Suprapubic skin (tissue), 4 donors: ENCODE measurements at regions not wholly inside any gene's neighbourhood (a gene's known extent, or its start where the extent isn't known, plus 50 kb on each side); places are given as distances from the start of the nearest gene placed in this dataset.
"Not testable (repeated sequence)": the region's sequence is repeated elsewhere in the genome, so short reads cannot be mapped to it uniquely, and the experiment has no call there.

Experiments
- EP300 ChIP-seq: sonication (generic); formaldehyde crosslinking; IDR thresholded peaks from one replicate; pipeline ENCODE4 v1.6.1; 2017; ENCODE audit warnings: antibody characterized with exemption
- POLR2A ChIP-seq, 2 donors: fragments of 450-650 bp; IDR thresholded peaks; one replicate each; pipeline ENCODE4 v1.6.1; 2017; ENCODE audit warnings: antibody characterized with exemption in 2 of 2, mild to moderate bottlenecking in 2 of 2, moderate library complexity in 2 of 2
- POLR2AphosphoS5 ChIP-seq, 3 donors: sonication (generic); formaldehyde crosslinking; IDR thresholded peaks; one replicate each; pipeline ENCODE4 v1.6.1; 2017; ENCODE audit warnings: antibody characterized with exemption in 3 of 3
- TF ChIP-seq, protein P1 (sequence below), 2 donors: fragments of 200-600 bp in 1 of 2; fragments of 450-650 bp in 1 of 2; sonication (generic) in 1 of 2; IDR thresholded peaks; one replicate each; pipeline ENCODE4 v1.5.1; 2016 to 2019; ENCODE audit warnings: antibody characterized with exemption in 2 of 2, mild to moderate bottlenecking in 1 of 2, moderate library complexity in 1 of 2

DNA sequence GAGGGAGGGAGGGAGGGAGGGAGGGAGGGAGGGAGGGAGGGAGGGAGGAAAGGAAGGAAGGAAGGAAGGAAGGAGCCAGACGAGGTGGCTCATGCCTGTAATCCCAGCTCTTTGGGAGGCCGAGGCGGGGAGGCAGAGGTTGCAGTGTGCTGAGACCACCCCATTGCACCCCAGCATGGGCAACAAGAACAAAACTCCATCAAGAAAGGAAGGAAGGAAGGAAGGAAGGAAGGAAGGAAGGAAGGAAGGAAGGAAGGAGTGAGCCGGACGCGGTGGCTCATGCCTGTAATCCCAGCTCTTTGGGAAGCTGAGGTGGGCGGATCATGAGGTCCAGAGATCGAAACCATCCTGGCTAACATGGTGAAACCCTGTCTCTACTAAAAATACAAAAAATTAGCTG, 60.8 kb upstream of the JARID2 start:
- TF ChIP-seq, protein P1, sequence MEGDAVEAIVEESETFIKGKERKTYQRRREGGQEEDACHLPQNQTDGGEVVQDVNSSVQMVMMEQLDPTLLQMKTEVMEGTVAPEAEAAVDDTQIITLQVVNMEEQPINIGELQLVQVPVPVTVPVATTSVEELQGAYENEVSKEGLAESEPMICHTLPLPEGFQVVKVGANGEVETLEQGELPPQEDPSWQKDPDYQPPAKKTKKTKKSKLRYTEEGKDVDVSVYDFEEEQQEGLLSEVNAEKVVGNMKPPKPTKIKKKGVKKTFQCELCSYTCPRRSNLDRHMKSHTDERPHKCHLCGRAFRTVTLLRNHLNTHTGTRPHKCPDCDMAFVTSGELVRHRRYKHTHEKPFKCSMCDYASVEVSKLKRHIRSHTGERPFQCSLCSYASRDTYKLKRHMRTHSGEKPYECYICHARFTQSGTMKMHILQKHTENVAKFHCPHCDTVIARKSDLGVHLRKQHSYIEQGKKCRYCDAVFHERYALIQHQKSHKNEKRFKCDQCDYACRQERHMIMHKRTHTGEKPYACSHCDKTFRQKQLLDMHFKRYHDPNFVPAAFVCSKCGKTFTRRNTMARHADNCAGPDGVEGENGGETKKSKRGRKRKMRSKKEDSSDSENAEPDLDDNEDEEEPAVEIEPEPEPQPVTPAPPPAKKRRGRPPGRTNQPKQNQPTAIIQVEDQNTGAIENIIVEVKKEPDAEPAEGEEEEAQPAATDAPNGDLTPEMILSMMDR (IDR thresholded peaks at IDR 0.05): not testable (repeated sequence)
- not testable (repeated sequence) for TF ChIP-seq POLR2A (IDR thresholded peaks at IDR 0.05); POLR2AphosphoS5 (IDR thresholded peaks at IDR 0.05); EP300
